ENCODE measurements at regions not wholly inside any gene's neighbourhood (a gene's known extent, or its start where the extent isn't known, plus 50 kb on each side); places are given as distances from the start of the nearest gene placed in this dataset.

DNA sequence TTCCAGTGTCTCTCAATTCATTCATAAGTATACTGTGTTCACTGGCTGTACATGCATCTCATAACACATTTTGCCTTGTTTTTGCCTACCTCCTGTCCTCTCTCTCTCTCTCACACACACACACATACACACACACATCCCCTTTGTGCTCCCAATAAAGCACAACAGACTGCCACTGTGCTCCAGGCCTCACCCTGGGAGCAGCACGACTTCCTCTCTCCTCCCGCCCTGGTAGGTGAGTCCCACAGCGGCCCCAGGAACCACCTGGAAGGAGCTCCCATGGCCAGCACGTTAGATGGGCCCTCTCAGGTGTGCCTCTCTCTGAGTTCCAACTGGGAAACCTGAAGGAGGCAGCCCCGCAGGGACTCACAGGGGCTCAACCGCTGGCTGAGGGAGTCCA is 65.4 kb downstream of the MARCHF4 start:
- dilution Hi-C loops (cut with MboI; ENCODE audit: extremely low pct_ligation_motif_present, low sequenced_read_pairs) (no loop called here), intact Hi-C loops (cut with micrococcal nuclease) (loop anchor here (1.0 to 5.0 kb wide), 2 partner anchors 9 to 360 kb away; no protein-coding TSS in a partner anchor)
- Histone ChIP-seq H3K9me1 (replicated peaks; ENCODE audit: control insufficient read depth, extremely low read depth, insufficient read depth, low read length) (no peaks in the 10 kb centered on the region), H3K27me3 (ENCODE audit: control insufficient read depth in 2 of 2, insufficient read depth in 2 of 2, low read length in 2 of 2) (no peaks in the 10 kb centered on the region), H3K79me2 (ENCODE audit: control insufficient read depth, insufficient read depth, low read length) (no peaks in the 10 kb centered on the region), H3K4me2 (ENCODE audit: insufficient read depth, low read length) (peak overlapping the region; percentile 5), H3K36me3 (ENCODE audit: control insufficient read depth in 2 of 2, extremely low read depth in 1 of 2, insufficient read depth in 2 of 2, low read length in 2 of 2) (no peaks in the 10 kb centered on the region), H3K9me3 (replicated peaks; ENCODE audit: control insufficient read depth, insufficient read depth, low read length) (no peaks in the 10 kb centered on the region), H3K27ac (ENCODE audit: insufficient read depth, low read depth, low read length) (peak overlapping the region; percentile 10), H3K4me3 (replicated peaks in 1 of 3; ENCODE audit: insufficient read depth in 1 of 3, low read depth in 1 of 3, low read length in 3 of 3) (no peak overlapping the region), H2AFZ (ENCODE audit: low read depth, low read length) (peak overlapping the region; percentile 28), H3K9ac (replicated peaks; ENCODE audit: extremely low read depth, insufficient read depth, low read length) (no peak overlapping the region), H4K20me1 (replicated peaks; ENCODE audit: control insufficient read depth, extremely low read depth, insufficient read depth, low read length) (no peaks in the 10 kb centered on the region), H3K4me1 (ENCODE audit: control insufficient read depth, extremely low read depth, insufficient read depth, low read length) (peaks cover 10% of the 10 kb centered on the region)
- ChIA-PET POLR2A (no interaction called here), CTCF (interaction anchor here (1.2 to 2.6 kb wide), 4 partner anchors 21 to 97 kb away, joined by 3 to 10 read pairs (median 4); no protein-coding TSS in a partner anchor)
- TF ChIP-seq MAX (IDR thresholded peaks at IDR 0.05; ENCODE audit: insufficient read depth, insufficient read length) (no peak), CTCF (IDR thresholded peaks at IDR 0.05; ENCODE audit: extremely low read depth in 1 of 2, insufficient read depth in 1 of 2, low read depth in 1 of 2, low read length in 2 of 2) (no peak), POLR2A (IDR thresholded peaks at IDR 0.05; ENCODE audit: low read depth, low read length) (no peak), GATA2 (IDR thresholded peaks at IDR 0.05; ENCODE audit: insufficient read depth, insufficient read length, low read depth, low read length) (no peak), MYC (IDR thresholded peaks at IDR 0.05; ENCODE audit: low read depth, low read length) (no peak), FOS (IDR thresholded peaks at IDR 0.05; ENCODE audit: borderline replicate concordance, insufficient read depth, low read length) (no peak), POLR2AphosphoS5 (IDR thresholded peaks at IDR 0.05; ENCODE audit: insufficient read depth, low read depth, low read length) (no peak), JUN (IDR thresholded peaks at IDR 0.05; ENCODE audit: borderline replicate concordance, insufficient read depth, insufficient read length, low read depth) (no peak), EZH2 (IDR thresholded peaks at IDR 0.05; ENCODE audit: borderline replicate concordance, low read depth, low read length, severe bottlenecking) (no peak)
- DNase-seq (ENCODE audit: low read depth, low spot score) (no peak), FAIRE-seq (no peak)
- BruUV-seq (replicated peaks) = no TSS peak
